ENCODE measurements at regions not wholly inside any gene's neighbourhood (a gene's known extent, or its start where the extent isn't known, plus 50 kb on each side); places are given as distances from the start of the nearest gene placed in this dataset.

DNA sequence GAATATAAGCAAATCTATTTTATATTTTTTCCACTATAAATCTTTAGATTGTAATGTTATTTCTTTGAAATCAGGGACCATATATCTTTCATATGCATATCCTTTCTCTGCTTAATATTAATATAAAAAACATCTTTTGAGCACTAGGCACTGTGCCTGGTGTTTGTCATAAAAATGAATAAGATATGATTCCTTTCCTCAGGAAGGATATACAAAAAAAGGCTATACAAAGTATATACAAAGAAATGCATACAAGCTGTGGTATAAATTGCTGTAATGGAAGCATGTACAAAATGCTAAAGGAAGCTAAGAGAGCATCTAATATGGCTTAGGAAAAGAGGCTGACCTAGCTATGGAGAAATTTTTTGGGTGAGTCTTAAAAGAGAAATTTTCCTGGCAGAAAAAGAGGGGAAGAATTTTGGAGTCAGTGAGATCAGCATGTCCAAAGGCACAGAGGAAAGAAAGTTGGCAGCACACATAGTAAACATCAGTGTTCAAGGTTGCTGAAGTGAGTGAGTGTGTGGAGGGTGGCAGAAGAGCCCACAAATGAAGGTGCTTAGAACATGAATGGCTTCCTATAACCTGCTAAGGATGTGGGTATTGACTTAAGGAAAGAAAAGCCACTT lies 500.0 kb downstream of the SPRY1 start:
- no peak for DNase-seq

GRCh38 chr4:123898946-123899666 lies 502.5 kb downstream of the SPRY1 start:
- DNase-seq: no peak

DNA sequence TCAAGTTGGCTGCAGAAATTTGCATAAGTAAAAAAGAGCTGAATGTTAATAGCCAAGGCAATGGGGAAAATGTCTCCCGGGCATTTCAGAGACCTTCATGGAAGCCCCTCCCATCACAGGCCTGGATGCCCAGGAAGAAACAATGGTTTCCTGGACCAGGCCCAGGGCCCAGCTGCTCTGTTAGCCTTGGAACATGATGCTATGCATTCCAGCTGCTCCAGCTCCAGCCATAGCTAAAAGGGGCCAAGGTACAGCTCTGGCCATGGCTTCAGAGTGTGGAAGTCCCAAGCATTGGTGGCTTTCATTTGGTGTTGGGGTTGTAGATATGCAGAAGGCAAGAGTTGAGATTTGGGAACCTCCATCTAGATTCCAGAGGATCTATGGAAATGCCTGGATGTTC lies 508.3 kb downstream of the SPRY1 start:
- no peak for DNase-seq

GRCh38 chr4:123913598-123913997 lies 517.0 kb downstream of the SPRY1 start:
- no peak for DNase-seq

DNA sequence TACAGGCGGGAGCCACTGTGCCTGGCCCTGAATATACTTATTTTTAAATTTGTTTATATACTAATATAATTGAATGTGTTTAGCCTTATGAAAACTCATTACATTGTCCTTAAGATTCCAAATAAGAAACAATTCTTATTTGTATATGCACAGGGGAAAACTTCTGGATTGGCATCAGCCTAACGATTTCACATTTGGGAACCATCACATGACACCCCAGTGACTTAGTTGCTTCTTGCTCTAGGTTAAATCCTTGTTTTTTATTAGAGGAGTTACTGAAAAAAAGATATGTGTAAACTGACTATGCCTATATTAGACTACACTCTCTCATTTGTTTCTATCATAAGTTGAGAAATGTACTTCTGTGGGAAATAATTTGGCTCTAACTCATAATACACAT lies 520.2 kb downstream of the SPRY1 start:
- no peak for DNase-seq

GRCh38 chr4:123919576-123920098 lies 523.0 kb downstream of the SPRY1 start:
- no peak for DNase-seq

DNA sequence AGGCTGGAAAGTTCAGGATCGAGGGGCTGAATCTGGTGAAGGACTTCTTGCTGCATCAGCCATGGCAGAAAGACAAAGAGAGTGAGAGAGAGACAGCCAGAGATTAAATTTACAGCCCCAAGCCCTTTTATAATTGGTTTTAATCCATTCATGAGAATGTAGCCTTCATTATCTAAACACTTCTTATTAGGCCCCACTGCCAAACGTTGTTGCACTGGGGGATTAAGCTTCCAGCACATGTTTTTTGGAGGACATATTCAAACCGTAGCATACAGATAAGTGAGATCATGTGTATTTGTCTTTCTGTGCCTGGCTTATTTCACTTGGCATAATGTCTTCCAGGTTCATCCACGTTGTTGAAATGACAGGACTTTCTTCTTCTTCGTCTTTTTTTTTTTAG lies 524.7 kb downstream of the SPRY1 start:
- no peak for DNase-seq

DNA sequence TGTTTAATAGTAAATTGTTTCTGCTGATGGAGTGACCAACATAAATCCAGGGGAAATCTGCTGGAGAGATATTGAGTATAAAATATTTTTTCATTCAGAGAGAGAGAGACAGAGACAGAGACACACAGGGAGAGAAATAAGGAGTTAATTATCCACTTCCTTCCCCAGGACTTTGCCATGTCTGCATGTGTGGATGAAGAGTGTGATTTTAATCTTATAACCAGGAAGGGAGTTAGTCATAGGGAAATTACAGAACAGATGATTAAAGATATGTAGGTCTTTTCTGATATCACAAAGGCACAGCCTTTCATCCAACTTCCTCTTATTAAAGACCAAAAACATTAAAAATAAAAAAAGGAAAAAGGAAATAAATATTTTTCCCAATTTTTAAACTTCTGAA lies 526.3 kb downstream of the SPRY1 start:
- no peak for DNase-seq

- DNase-seq: no peak
Observed at GRCh38 chr4:123924536-123924935, 527.9 kb downstream of the SPRY1 start.

DNA sequence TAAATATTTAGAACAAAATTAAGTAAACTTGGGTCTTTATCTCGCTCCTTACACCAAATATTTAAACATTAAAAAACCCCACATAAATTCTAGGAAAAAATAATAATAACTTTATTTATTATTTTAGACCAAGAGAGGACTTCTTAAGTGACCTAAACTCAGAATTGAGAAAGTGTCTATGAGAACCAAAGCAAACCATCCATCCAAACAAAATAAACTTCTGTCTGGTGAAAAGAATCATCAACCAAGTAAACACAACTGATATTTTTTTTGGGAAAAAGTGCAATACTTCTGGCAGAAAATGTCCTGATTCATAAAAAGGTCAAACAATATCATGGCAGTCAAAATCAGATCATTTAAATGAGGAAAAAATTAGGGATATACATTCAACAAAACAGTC lies 533.0 kb downstream of the SPRY1 start:
- no peak for DNase-seq

- DNase-seq: no peak
Observed at GRCh38 chr4:123930996-123931395, 534.4 kb downstream of the SPRY1 start.

DNA sequence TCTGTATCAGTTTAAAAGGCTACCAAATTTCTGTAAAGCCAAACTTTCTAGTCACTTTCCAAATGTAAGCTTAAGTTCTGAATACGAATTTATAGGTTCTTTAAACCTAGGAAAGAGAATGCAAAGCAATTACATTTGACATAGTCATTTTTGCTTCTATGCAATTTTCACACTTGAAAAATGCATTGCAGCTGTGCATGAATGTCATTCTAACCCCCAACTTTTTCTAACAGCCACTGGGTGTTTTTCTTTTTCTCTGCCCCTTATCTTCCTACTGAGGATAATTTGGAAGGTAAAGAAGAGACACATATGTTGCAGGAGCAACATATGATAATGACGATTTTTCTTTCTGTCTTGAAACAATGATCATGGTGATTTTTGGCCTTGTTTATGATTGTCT lies 537.5 kb downstream of the SPRY1 start:
- no peak for DNase-seq

GRCh38 chr4:123936621-123937043 lies 540.0 kb downstream of the SPRY1 start:
- DNase-seq: no peak

DNA sequence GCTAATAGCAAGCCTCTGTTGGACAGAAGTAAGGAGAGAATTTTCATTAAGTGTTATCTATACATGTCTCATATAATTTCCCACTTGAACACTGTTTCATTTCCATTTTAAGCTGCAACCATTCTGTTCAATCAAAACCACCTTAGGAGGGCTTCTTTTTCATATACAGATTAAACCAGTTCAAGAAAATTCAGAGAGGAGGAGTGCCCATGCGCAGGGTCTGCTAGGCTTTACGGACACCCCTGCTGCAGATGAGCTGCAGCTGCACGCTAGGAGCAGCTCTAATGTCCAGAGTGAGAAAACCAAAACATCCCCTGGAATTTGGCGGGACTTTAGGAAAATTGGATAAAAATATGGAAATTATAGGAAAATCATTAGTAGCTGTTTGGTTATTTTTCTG lies 541.0 kb downstream of the SPRY1 start:
- DNase-seq: peak; percentile 42

- DNase-seq: peak; percentile 17
Observed at GRCh38 chr4:123939621-123940020, 543.0 kb downstream of the SPRY1 start.

- DNase-seq: no peak
Observed at GRCh38 chr4:123940604-123941003, 544.0 kb downstream of the SPRY1 start.

- DNase-seq: no peak
Observed at GRCh38 chr4:123941306-123941705, 544.7 kb downstream of the SPRY1 start.

DNA sequence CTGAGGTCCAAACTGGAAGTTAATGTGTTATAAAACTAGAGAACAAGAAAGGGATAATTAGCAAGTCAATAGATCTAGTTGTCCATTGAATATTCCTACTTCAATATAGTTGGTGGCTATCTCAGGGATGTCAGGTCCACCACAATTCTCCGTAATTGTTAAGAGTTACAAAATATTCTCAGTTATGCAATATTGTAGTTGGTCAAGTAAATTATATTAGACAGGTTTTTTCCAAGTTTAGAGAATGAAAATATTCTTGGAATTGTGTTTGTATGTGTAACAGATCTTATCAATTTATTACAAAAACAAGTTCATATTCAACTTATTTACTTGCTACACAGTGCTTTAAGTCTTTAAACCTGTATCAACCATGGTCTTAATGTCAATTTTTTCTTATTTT lies 547.4 kb downstream of the SPRY1 start:
- DNase-seq: no peak

DNA sequence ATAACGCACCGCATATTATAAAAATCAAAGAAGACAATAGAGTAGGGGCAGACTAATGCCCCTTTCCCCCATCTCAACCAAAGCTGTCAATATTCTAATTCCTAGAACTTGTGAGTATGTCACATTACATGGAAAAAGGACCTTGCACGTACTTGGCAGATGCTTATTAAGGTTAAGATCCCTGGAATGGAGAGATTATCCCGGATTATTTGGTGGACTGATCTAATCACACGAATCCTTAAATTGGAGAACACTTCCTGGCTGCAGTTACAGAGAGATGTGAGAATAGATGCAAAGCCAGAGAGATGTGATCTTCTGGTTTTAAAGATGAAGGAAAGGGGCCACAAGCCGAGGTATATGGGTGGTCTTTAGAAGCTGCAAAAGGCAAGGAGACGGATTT lies 548.7 kb downstream of the SPRY1 start:
- no peak for DNase-seq

GRCh38 chr4:123950530-123950929 lies 553.9 kb downstream of the SPRY1 start:
- DNase-seq: no peak

DNA sequence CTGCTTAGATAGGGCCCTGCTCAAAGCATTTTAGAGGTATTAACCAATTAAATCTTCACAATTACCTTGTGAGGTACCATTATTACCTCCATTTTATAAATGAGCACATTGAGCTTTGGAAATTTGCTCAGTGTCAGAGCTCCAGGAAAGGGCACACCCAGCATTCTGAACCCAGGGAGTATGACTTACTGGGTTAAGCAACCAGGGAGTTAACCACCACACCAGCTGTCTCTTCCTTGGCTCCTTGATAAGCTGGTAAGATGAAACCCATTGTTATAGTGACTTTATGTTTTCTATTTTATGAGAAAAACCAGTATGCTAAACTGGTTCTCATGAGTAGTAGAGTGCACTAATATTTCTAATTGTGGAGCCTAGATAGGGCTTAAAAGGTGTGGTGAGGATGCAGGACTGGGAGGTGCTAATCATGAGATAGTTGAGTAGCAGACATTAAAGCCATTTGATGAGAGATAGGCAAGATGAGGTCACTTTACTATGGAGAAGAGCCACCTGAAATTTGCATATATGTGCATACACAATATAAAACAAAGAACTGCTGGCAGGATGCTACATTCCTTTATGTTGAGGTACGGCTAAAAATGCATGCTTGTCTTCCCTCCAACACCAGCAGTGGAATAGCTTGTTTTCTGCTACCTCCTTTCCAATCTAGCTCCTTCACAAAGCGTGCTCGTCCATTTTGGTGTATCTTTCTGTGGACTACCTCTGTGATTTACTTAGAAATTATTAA lies 556.1 kb downstream of the SPRY1 start:
- no peak for DNase-seq

DNA sequence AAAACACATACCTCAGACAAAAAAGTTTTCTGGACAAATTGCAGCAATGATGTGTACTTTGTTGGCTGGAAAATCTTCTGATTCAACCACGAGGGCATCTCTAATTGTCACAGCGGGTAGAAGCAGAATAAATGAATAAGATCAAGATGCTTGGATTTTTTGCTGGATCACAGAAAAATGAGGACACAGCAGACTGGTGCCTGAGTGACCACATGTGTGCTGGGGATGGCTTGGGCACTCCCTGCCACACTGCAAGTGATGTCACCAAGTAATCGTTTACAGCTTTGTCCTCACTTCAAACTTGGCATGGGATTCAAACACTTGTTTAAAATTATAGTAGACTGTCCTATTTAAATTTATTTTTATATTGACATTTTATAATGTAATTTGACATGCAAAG lies 557.0 kb downstream of the SPRY1 start:
- DNase-seq: no peak

GRCh38 chr4:123954220-123954619 lies 557.6 kb downstream of the SPRY1 start:
- DNase-seq: no peak
